ENCODE measurements at regions not wholly inside any gene's neighbourhood (a gene's known extent, or its start where the extent isn't known, plus 50 kb on each side); places are given as distances from the start of the nearest gene placed in this dataset.

GRCh38 chr6:9388596-9388995 is 953.3 kb upstream of the SLC35B3 start:
- H3K36me3 ChIP-seq, result no peaks in the 10 kb centered on the region
- H3K27me3 ChIP-seq, result no peaks in the 10 kb centered on the region
- no peak overlapping the region for H3K4me3 ChIP-seq
- H3K27ac ChIP-seq, result no peak overlapping the region
- no peak for DNase-seq (ENCODE audit: low spot score in 2 of 2)
- no peaks in the 10 kb centered on the region for H3K4me1 ChIP-seq
- H3K9me3 ChIP-seq, result no peaks in the 10 kb centered on the region
- intact Hi-C loops (cut with DNase I), result no loop called here
- TF ChIP-seq CTCF (IDR thresholded peaks at IDR 0.05), result no peak

- Histone ChIP-seq H3K4me3 (no peak overlapping the region), H3K4me1 (no peaks in the 10 kb centered on the region), H3K27me3 (no peaks in the 10 kb centered on the region), H3K36me3 (no peaks in the 10 kb centered on the region), H3K9me3 (no peaks in the 10 kb centered on the region), H3K27ac (no peak overlapping the region)
- intact Hi-C loops (cut with DNase I), result no loop called here
- no peak for DNase-seq (ENCODE audit: low spot score in 2 of 2)
- no peak for TF ChIP-seq CTCF (IDR thresholded peaks at IDR 0.05)
Observed at GRCh38 chr6:9380568-9380967, 945.2 kb upstream of the SLC35B3 start.

GRCh38 chr6:9373308-9373707 is 938.0 kb upstream of the SLC35B3 start:
- no peaks in the 10 kb centered on the region for H3K9me3 ChIP-seq
- no peak overlapping the region for H3K4me3 ChIP-seq
- no peak for DNase-seq (ENCODE audit: low spot score in 2 of 2)
- H3K4me1 ChIP-seq, result no peaks in the 10 kb centered on the region
- TF ChIP-seq CTCF (IDR thresholded peaks at IDR 0.05), result no peak
- no peaks in the 10 kb centered on the region for H3K27me3 ChIP-seq
- H3K27ac ChIP-seq, result no peak overlapping the region
- no peaks in the 10 kb centered on the region for H3K36me3 ChIP-seq
- intact Hi-C loops (cut with DNase I), result no loop called here

- intact Hi-C loops (cut with DNase I), result no loop called here
- Histone ChIP-seq H3K4me3 (no peak overlapping the region), H3K36me3 (no peaks in the 10 kb centered on the region), H3K27me3 (no peaks in the 10 kb centered on the region), H3K9me3 (no peaks in the 10 kb centered on the region), H3K4me1 (no peaks in the 10 kb centered on the region), H3K27ac (no peak overlapping the region)
- no peak for DNase-seq (ENCODE audit: low spot score in 2 of 2)
- TF ChIP-seq CTCF (IDR thresholded peaks at IDR 0.05), result no peak
Observed at GRCh38 chr6:9370480-9370879, 935.1 kb upstream of the SLC35B3 start.

- TF ChIP-seq CTCF (IDR thresholded peaks at IDR 0.05), result no peak
- Histone ChIP-seq H3K27me3 (no peaks in the 10 kb centered on the region), H3K27ac (no peak overlapping the region), H3K9me3 (peaks cover 0 to 4% of the 10 kb centered on the region in 2 donors), H3K36me3 (no peaks in the 10 kb centered on the region), H3K4me3 (no peak overlapping the region), H3K4me1 (no peaks in the 10 kb centered on the region)
- DNase-seq (ENCODE audit: low spot score in 2 of 2), result no peak
- intact Hi-C loops (cut with DNase I), result no loop called here
Observed at GRCh38 chr6:9365378-9365777, 930.0 kb upstream of the SLC35B3 start.

GRCh38 chr6:9361749-9362148 is 926.4 kb upstream of the SLC35B3 start:
- Histone ChIP-seq H3K27me3 (no peaks in the 10 kb centered on the region), H3K4me3 (no peak overlapping the region), H3K9me3 (peaks cover 0 to 4% of the 10 kb centered on the region in 2 donors), H3K4me1 (no peaks in the 10 kb centered on the region), H3K27ac (no peak overlapping the region), H3K36me3 (no peaks in the 10 kb centered on the region)
- DNase-seq (ENCODE audit: low spot score in 2 of 2), result no peak
- no peak for TF ChIP-seq CTCF (IDR thresholded peaks at IDR 0.05)
- intact Hi-C loops (cut with DNase I), result no loop called here

Measured in ascending aorta (tissue), 2 donors.